ENCODE measurements at regions not wholly inside any gene's neighbourhood (a gene's known extent, or its start where the extent isn't known, plus 50 kb on each side); places are given as distances from the start of the nearest gene placed in this dataset.

GRCh38 chr3:177813322-177813721 lies 616.0 kb upstream of the TBL1XR1 start:
- no peak for DNase-seq (ENCODE audit: low read depth)
- no peak overlapping the region for H3K4me3 ChIP-seq (ENCODE audit: low read depth, low read length)
- TF ChIP-seq MYC (IDR thresholded peaks at IDR 0.05; ENCODE audit: low read depth, low read length) (no peak), MAX (IDR thresholded peaks at IDR 0.05; ENCODE audit: low read depth, low read length) (no peak), POLR2A (IDR thresholded peaks at IDR 0.05; ENCODE audit: extremely low read depth, insufficient read length) (no peak), CTCF (IDR thresholded peaks at IDR 0.05; ENCODE audit: low read depth, low read length) (no peak)

GRCh38 chr3:177816667-177817208 lies 619.5 kb upstream of the TBL1XR1 start:
- TF ChIP-seq MYC (IDR thresholded peaks at IDR 0.05; ENCODE audit: low read depth, low read length) (no peak), POLR2A (IDR thresholded peaks at IDR 0.05; ENCODE audit: extremely low read depth, insufficient read length) (no peak), MAX (IDR thresholded peaks at IDR 0.05; ENCODE audit: low read depth, low read length) (no peak), CTCF (IDR thresholded peaks at IDR 0.05; ENCODE audit: low read depth, low read length) (no peak)
- H3K4me3 ChIP-seq (ENCODE audit: low read depth, low read length), result no peak overlapping the region
- DNase-seq (ENCODE audit: low read depth), result peak; percentile 13

GRCh38 chr3:177817751-177818150 lies 620.5 kb upstream of the TBL1XR1 start:
- H3K4me3 ChIP-seq (ENCODE audit: low read depth, low read length), result no peak overlapping the region
- TF ChIP-seq MYC (IDR thresholded peaks at IDR 0.05; ENCODE audit: low read depth, low read length) (no peak), CTCF (IDR thresholded peaks at IDR 0.05; ENCODE audit: low read depth, low read length) (no peak), MAX (IDR thresholded peaks at IDR 0.05; ENCODE audit: low read depth, low read length) (no peak), POLR2A (IDR thresholded peaks at IDR 0.05; ENCODE audit: extremely low read depth, insufficient read length) (no peak)
- DNase-seq (ENCODE audit: low read depth), result no peak

GRCh38 chr3:177818712-177819240 lies 621.5 kb upstream of the TBL1XR1 start:
- no peak for TF ChIP-seq MYC (IDR thresholded peaks at IDR 0.05; ENCODE audit: low read depth, low read length)
- no peak for TF ChIP-seq POLR2A (IDR thresholded peaks at IDR 0.05; ENCODE audit: extremely low read depth, insufficient read length)
- TF ChIP-seq MAX (IDR thresholded peaks at IDR 0.05; ENCODE audit: low read depth, low read length), result no peak
- H3K4me3 ChIP-seq (ENCODE audit: low read depth, low read length), result no peak overlapping the region
- no peak for DNase-seq (ENCODE audit: low read depth)

GRCh38 chr3:177820683-177821316 lies 623.5 kb upstream of the TBL1XR1 start:
- peak; percentile 33 for DNase-seq (ENCODE audit: low read depth)
- H3K4me3 ChIP-seq (ENCODE audit: low read depth, low read length), result no peak overlapping the region
- no peak for TF ChIP-seq POLR2A (IDR thresholded peaks at IDR 0.05; ENCODE audit: extremely low read depth, insufficient read length)
- TF ChIP-seq CTCF (IDR thresholded peaks at IDR 0.05; ENCODE audit: low read depth, low read length), result no peak
- no peak for TF ChIP-seq MYC (IDR thresholded peaks at IDR 0.05; ENCODE audit: low read depth, low read length)
- TF ChIP-seq MAX (IDR thresholded peaks at IDR 0.05; ENCODE audit: low read depth, low read length), result no peak

GRCh38 chr3:177822681-177823096 lies 625.4 kb upstream of the TBL1XR1 start:
- TF ChIP-seq POLR2A (IDR thresholded peaks at IDR 0.05; ENCODE audit: extremely low read depth, insufficient read length) (no peak), MAX (IDR thresholded peaks at IDR 0.05; ENCODE audit: low read depth, low read length) (no peak), CTCF (IDR thresholded peaks at IDR 0.05; ENCODE audit: low read depth, low read length) (no peak)
- no peak overlapping the region for H3K4me3 ChIP-seq (ENCODE audit: low read depth, low read length)
- DNase-seq (ENCODE audit: low read depth), result no peak
